ENCODE measurements at regions not wholly inside any gene's neighbourhood (a gene's known extent, or its start where the extent isn't known, plus 50 kb on each side); places are given as distances from the start of the nearest gene placed in this dataset.

GRCh38 chr13:87893186-87893585, 222.0 kb downstream of the SLITRK5 start:
- ChIA-PET RAD21 (ENCODE audit: low non-redundant PET in 1 of 2, low total read pairs in 2 of 2, uncharacterized antibody in 2 of 2, unreplicated experiment in 2 of 2) (no interaction called here), CTCF (no interaction called here), POLR2A (no interaction called here)
- Histone ChIP-seq H3K36me3 (ENCODE audit: control insufficient read depth in 1 of 2, insufficient read depth in 2 of 2, low read length in 2 of 2) (no peaks in the 10 kb centered on the region), H3K9ac (ENCODE audit: low read length) (no peak overlapping the region), H3K27me3 (ENCODE audit: insufficient read depth, low read length) (no peaks in the 10 kb centered on the region), H3K4me1 (ENCODE audit: control insufficient read depth in 1 of 2, insufficient read depth in 2 of 2, low read length in 2 of 2) (no peaks in the 10 kb centered on the region), H3K4me2 (ENCODE audit: low read length) (no peak overlapping the region), H3K27ac (ENCODE audit: low read depth, low read length) (no peak overlapping the region), H3K9me3 (ENCODE audit: control insufficient read depth in 1 of 2, insufficient read depth in 1 of 2, low read depth in 1 of 2, low read length in 2 of 2) (no peaks in the 10 kb centered on the region; a peak in 1 of 4 replicates), H3K79me2 (ENCODE audit: insufficient read depth, low read length) (no peaks in the 10 kb centered on the region), H4K20me1 (ENCODE audit: insufficient read depth) (no peaks in the 10 kb centered on the region), H2AFZ (ENCODE audit: low read depth, low read length, poor library complexity, severe bottlenecking) (no peak overlapping the region), H3K9me2 (ENCODE audit: insufficient read depth) (no peaks in the 10 kb centered on the region), H3K4me3 (replicated peaks in 1 of 2; ENCODE audit: low read depth in 1 of 2, low read length in 2 of 2) (no peak overlapping the region)
- intact Hi-C loops (cut with micrococcal nuclease), result no loop called here
- DNase-seq (ENCODE audit: low read depth, low spot score), result no peak
- ATAC-seq, result no peak
- BruUV-seq (replicated peaks), result no TSS peak
- TF ChIP-seq CEBPB (IDR thresholded peaks at IDR 0.05; ENCODE audit: low read depth), result no peak
- no peak for TF ChIP-seq EGR1 (IDR thresholded peaks at IDR 0.05; ENCODE audit: low read depth)
- no peak for TF ChIP-seq REST (IDR thresholded peaks at IDR 0.05; ENCODE audit: low read depth)
- no peak for TF ChIP-seq FOSL1 (IDR thresholded peaks at IDR 0.05; ENCODE audit: low read depth)
- no peak for TF ChIP-seq POLR2AphosphoS5 (IDR thresholded peaks at IDR 0.05; ENCODE audit: low read depth, low read length)
- TF ChIP-seq ZBTB33 (IDR thresholded peaks at IDR 0.05; ENCODE audit: extremely low read depth, insufficient replicate concordance, low read length), result no peak
- TF ChIP-seq SIN3A (IDR thresholded peaks at IDR 0.05; ENCODE audit: low read depth), result no peak
- no peak for TF ChIP-seq SP1 (IDR thresholded peaks at IDR 0.05; ENCODE audit: low read depth)
- no peak for TF ChIP-seq YY1 (IDR thresholded peaks at IDR 0.05; ENCODE audit: extremely low read depth, insufficient replicate concordance, low read depth, low read length)
- no peak for TF ChIP-seq MAX (IDR thresholded peaks at IDR 0.05)
- no peak for TF ChIP-seq POLR2A (IDR thresholded peaks at IDR 0.05; ENCODE audit: borderline replicate concordance, extremely low read depth, insufficient read depth, insufficient read length)
- TF ChIP-seq TCF7L2 (IDR thresholded peaks at IDR 0.05; ENCODE audit: borderline replicate concordance, extremely low read depth, insufficient read depth, insufficient read length), result no peak
- TF ChIP-seq RAD21 (IDR thresholded peaks at IDR 0.05; ENCODE audit: low read depth), result no peak
- TF ChIP-seq CBX3 (IDR thresholded peaks at IDR 0.05; ENCODE audit: low read depth), result no peak
- no peak for TF ChIP-seq ZFX (IDR thresholded peaks at IDR 0.05)
- TF ChIP-seq, protein P1, sequence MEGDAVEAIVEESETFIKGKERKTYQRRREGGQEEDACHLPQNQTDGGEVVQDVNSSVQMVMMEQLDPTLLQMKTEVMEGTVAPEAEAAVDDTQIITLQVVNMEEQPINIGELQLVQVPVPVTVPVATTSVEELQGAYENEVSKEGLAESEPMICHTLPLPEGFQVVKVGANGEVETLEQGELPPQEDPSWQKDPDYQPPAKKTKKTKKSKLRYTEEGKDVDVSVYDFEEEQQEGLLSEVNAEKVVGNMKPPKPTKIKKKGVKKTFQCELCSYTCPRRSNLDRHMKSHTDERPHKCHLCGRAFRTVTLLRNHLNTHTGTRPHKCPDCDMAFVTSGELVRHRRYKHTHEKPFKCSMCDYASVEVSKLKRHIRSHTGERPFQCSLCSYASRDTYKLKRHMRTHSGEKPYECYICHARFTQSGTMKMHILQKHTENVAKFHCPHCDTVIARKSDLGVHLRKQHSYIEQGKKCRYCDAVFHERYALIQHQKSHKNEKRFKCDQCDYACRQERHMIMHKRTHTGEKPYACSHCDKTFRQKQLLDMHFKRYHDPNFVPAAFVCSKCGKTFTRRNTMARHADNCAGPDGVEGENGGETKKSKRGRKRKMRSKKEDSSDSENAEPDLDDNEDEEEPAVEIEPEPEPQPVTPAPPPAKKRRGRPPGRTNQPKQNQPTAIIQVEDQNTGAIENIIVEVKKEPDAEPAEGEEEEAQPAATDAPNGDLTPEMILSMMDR (IDR thresholded peaks at IDR 0.05 in 2 of 3, conservative IDR thresholded peaks at IDR 0.05 in 1 of 3; ENCODE audit: borderline replicate concordance in 1 of 3, insufficient read depth in 1 of 3, low read depth in 2 of 3, low read length in 2 of 3), result no peak
- no peak for TF ChIP-seq EZH2 (IDR thresholded peaks at IDR 0.05)

Data from HCT116 (cell line).